GM12801 (cell line): ENCODE measurements at regions not wholly inside any gene's neighbourhood (a gene's known extent, or its start where the extent isn't known, plus 50 kb on each side); places are given as distances from the start of the nearest gene placed in this dataset.

Experiments used
- TF ChIP-seq, protein P1 (sequence below): IDR thresholded peaks from one replicate; pipeline ENCODE4 v1.5.1; 2011; ENCODE audit warnings: control low read depth; ENCODE audit not compliant: insufficient read length; ENCODE audit errors: extremely low read depth

DNA sequence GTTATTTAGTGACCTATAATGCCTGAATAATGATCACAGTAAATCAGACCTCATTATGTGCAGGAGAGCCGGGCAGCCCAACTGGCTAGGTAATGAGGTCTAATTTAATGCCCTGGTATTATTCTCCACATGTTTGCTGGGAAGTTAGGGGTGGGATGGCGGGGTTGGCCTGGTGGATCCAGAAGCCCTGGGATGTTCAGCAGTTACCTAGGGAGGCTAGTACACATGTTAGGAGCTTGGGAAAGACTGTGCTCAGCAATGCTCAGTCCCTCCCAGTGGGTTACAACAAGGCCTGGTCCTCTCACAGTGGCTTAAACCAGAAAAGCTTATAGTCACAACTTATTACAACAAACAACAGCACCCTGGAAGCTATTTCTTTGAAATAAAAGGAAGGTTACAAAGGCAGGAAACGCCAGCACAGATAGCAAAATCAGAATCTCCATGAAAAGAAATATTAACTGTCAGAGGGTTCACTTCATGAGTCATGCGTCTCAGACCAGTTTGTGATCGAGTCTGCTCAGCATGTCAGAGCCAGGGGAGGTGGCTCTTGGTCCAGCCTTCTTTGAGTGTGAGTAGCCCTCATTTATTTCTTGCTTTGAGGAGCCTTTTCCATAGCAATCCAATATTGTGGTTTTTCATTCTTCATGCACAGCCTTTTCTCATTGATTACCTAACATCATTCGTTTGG, 418.6 kb upstream of the NPVF start:
- TF ChIP-seq, protein P1, sequence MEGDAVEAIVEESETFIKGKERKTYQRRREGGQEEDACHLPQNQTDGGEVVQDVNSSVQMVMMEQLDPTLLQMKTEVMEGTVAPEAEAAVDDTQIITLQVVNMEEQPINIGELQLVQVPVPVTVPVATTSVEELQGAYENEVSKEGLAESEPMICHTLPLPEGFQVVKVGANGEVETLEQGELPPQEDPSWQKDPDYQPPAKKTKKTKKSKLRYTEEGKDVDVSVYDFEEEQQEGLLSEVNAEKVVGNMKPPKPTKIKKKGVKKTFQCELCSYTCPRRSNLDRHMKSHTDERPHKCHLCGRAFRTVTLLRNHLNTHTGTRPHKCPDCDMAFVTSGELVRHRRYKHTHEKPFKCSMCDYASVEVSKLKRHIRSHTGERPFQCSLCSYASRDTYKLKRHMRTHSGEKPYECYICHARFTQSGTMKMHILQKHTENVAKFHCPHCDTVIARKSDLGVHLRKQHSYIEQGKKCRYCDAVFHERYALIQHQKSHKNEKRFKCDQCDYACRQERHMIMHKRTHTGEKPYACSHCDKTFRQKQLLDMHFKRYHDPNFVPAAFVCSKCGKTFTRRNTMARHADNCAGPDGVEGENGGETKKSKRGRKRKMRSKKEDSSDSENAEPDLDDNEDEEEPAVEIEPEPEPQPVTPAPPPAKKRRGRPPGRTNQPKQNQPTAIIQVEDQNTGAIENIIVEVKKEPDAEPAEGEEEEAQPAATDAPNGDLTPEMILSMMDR, result no peak

DNA sequence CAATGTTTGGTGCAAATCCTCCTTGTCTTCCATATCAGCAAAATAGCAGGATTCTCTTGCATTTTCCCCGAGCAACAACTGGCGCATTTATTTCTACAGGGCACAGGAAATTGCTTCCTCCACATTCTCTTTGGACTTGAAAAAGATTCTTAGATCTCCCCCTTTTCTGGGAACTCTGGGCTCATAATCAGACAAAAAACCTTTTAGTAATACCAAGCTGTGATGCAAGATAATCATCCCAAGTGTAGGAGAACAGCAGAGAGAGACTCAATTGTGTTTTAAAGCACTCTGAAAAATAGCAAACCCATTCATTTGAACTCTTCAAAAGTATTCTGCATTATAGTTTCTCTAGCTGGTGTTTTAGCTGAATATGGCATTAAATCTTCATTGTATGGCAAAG, 419.6 kb upstream of the NPVF start:
- TF ChIP-seq, protein P1, result no peak

DNA sequence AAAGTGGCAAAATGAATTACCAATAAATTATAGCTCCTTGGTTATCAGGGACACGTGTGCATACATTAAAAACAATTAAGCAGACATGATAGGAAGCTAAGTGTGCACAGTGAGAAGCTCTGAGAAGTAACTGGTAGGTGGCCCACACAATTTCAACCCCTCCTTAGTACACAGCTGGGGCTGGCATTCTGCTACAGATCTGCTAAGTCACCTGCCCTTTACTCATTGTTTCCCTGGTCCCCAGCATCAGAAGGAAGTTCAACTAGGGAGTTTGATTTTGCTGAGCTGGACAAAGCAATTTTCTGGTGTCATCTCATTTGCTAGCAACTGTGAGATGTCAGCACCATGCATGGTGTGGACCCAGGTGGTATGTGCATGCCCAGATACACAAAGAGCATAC, 424.1 kb upstream of the NPVF start:
- TF ChIP-seq, protein P1, result no peak

DNA sequence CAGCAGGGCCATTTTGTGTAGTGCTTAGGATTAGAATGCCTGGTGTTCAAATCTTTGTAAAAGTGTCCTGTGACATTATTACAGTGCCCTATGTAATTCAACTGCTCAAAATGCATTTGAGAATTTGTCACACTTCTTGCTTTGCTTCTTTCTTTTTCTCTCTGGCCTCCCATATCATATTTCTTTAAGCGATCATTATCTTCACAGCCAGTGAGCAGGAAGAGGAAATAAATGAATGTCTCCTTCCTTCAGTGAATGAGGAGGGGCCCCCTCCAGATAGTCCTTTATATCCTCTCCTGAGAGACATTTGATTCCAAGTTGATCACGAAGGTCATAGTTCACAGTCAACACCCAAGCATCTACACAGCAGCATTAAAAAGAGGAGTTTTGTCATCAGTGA, 425.1 kb upstream of the NPVF start:
- TF ChIP-seq, protein P1, result no peak

DNA sequence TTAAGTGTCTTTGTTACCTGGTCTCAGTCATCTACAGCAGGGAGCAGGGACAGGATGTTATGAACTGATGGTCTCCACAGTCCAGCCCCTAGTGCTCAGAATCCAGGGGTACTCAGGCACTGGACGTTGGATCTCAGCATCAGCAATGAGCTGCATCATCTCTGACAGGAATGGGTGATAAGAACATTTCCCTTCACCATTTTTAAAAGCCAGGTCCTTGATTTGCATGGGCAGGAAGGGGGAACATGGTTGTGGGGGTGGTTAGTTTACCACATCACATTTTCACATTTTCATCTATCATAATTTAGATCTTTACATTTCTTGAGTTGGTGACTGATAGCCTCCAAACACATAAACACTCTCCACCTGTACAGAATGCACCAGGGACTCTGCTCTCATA, 427.8 kb upstream of the NPVF start:
- TF ChIP-seq, protein P1, result no peak

DNA sequence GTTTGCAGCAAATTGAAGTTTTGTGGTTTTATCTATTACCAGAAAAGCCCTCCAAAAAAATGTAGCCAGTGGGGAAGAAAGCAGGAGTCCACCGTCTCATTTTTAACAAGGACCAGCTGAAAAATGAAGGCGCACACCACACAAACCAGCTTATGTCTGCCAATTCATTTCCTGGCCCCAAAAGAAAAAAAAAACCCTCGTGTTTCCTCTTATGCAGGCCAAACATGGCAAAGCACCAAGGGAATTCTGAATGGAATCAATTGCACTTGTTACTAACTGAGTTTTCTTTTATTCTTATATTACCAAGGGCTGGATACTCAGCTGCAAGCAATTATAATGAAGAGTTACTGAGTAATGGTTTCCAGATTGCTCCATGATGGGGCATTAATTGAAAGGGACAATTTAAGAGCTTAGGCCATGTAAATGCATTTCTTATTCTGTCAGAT, 428.3 kb upstream of the NPVF start:
- TF ChIP-seq, protein P1, result no peak

DNA sequence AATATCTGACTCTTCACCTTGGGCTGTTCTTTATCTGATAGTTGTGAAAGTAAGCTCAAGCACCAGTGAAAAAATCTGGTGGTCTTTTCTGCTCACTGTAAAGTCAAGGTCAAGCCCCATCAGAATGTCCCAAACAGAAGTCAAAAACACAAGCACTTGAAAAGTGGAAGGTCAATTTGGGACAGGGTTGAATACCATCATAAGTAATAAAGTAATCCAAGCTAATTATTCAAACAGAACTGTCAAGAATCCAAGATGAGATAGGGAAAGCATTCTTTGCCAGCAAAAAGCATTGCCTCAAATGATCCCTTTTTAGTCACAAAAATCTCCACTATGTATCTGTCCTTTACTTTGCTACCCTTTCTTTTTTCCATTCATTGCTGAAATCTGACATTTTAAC, 430.1 kb upstream of the NPVF start:
- TF ChIP-seq, protein P1, result no peak

DNA sequence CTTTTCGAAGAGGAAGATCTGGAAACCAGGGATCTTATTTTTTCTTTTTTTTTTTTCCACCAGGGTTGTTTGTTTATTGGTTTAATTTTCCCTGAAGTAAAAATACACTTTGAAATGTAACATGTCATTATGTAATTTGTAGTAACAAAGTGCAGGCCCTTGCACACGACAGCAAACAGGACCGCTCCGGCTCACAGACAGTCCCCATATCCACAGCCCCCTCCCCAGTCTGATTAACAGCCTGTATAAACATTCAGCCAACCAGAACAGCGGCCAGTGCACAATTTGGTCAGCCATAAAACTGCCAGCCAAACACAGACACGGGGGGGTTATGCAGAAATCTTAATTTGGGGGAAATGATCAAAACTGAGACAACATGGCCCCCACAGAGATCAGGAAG, 431.6 kb upstream of the NPVF start:
- TF ChIP-seq, protein P1, result no peak
